Small intestine (tissue), 7 donors: ENCODE measurements at regions not wholly inside any gene's neighbourhood (a gene's known extent, or its start where the extent isn't known, plus 50 kb on each side); places are given as distances from the start of the nearest gene placed in this dataset.
"Not testable (repeated sequence)": the region's sequence is repeated elsewhere in the genome, so short reads cannot be mapped to it uniquely, and the experiment has no call there.

Experiments used
- DNase-seq, 2 donors: peaks; one replicate each; pipeline versions ENCODE4 v3.0.0 to v3.0.0-alpha.2; 2013
- FAIRE-seq: peaks from 2 replicates; lab custom pipeline; 2012; peaks lifted over from hg19 to GRCh38; lab: Jason Lieb, UNC
- H3K27ac ChIP-seq, 3 donors: one replicate each; pipeline ENCODE4 v1.5.1; 2013; ENCODE audit warnings: low read length in 2 of 3, mild to moderate bottlenecking in 2 of 3, control low read depth in 1 of 3, inconsistent platforms in 1 of 3, low read depth in 1 of 3, moderate library complexity in 1 of 3
- H3K27me3 ChIP-seq, 3 donors: one replicate each; pipeline ENCODE4 v1.6.1; 2013; ENCODE audit warnings: low read length in 3 of 3, inconsistent platforms in 1 of 3; ENCODE audit not compliant: control insufficient read depth in 3 of 3, insufficient read depth in 3 of 3
- H3K36me3 ChIP-seq, 3 donors: one replicate each; pipeline ENCODE4 v1.6.1; 2013; ENCODE audit warnings: low read length in 3 of 3, inconsistent platforms in 1 of 3, low read depth in 1 of 3, mild to moderate bottlenecking in 1 of 3, moderate library complexity in 1 of 3; ENCODE audit not compliant: control insufficient read depth in 3 of 3, insufficient read depth in 2 of 3
- H3K4me1 ChIP-seq, 3 donors: one replicate each; pipeline ENCODE4 v1.6.1; 2013; ENCODE audit warnings: low read length in 2 of 3, inconsistent platforms in 1 of 3, low read depth in 1 of 3, mild to moderate bottlenecking in 1 of 3, moderate library complexity in 1 of 3; ENCODE audit not compliant: control insufficient read depth in 3 of 3, insufficient read depth in 2 of 3
- H3K4me3 ChIP-seq, 3 donors: one replicate each; pipeline ENCODE4 v1.5.1; 2013; ENCODE audit warnings: low read length in 3 of 3, control low read depth in 1 of 3, inconsistent platforms in 1 of 3, low read depth in 1 of 3, mild to moderate bottlenecking in 1 of 3, moderate library complexity in 1 of 3
- H3K9me3 ChIP-seq, 2 donors: one replicate each; pipeline ENCODE4 v1.6.1; 2013; ENCODE audit warnings: low read depth in 1 of 2, low read length in 1 of 2; ENCODE audit not compliant: control insufficient read depth in 2 of 2, insufficient read depth in 1 of 2
- WGBS, 3 donors: extraction: QIAGEN DNeasy Blood & Tissue Kit; methylation state at CpG; one replicate each; pipeline ENCODE4 v1.1.7; 2013; 5-methylcytosine and 5-hydroxymethylcytosine counted together
- donor health status: healthy with polysubstance abuse.
- donor health status: control.
- donor health status: control.
- donor health status: Bipolar disorder and iron deficiency.
- donor health status: healthy.

DNA sequence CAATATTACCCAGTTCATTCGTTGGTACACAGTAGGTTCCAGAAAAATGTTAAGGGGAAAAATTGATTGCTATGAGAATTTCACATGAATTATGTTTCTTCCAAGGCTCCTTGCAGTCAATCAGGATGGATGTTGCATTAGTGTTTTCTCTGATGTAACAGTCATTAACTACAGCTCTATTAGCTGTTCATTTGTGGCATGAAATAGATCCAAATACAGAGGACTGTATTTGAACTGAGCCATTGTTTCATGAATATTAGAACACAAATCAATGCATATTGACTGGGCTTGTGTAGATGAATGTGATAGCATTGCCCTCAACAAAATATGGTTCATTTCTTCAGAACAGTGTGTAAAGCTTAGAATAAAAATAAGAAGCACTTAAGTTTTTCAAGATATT is 203.0 kb upstream of the SGO1 start:
- Histone ChIP-seq H3K4me1 (no peaks in the 10 kb centered on the region), H3K9me3 (peaks cover 0 to under 1% of the 10 kb centered on the region in 2 donors), H3K27ac (no peak overlapping the region), H3K36me3 (no peaks in the 10 kb centered on the region), H3K4me3 (no peak overlapping the region), H3K27me3 (no peaks in the 10 kb centered on the region)
- FAIRE-seq (no peak), DNase-seq (no peak)
- 51 to 76% (median 63%) methylated on average over 1 of the region's 1 CpG for WGBS, 3 donors

GRCh38 chr3:20380295-20380694 is 194.3 kb upstream of the SGO1 start:
- Histone ChIP-seq H3K27ac (no peak overlapping the region), H3K36me3 (no peaks in the 10 kb centered on the region), H3K9me3 (peaks cover 0 to 2% of the 10 kb centered on the region in 2 donors), H3K4me1 (peaks cover 0 to 32% (median 2%) of the 10 kb centered on the region in 3 donors), H3K4me3 (no peak overlapping the region), H3K27me3 (no peaks in the 10 kb centered on the region)
- WGBS, 3 donors, result 23 to 37% (median 30%) methylated on average over 1 of the region's 1 CpG
- peak; percentile 17 to 20 for DNase-seq
- FAIRE-seq, result no peak

GRCh38 chr3:20378315-20378714 is 192.3 kb upstream of the SGO1 start:
- Histone ChIP-seq H3K27ac (peak overlapping the region in 1 of 3 donors; percentile 75), H3K9me3 (peaks cover 0 to 2% of the 10 kb centered on the region in 2 donors), H3K4me3 (no peak overlapping the region), H3K4me1 (peaks cover 0 to 32% (median 2%) of the 10 kb centered on the region in 3 donors), H3K27me3 (no peaks in the 10 kb centered on the region), H3K36me3 (no peaks in the 10 kb centered on the region)
- DNase-seq (peak; percentile 39 to 86), FAIRE-seq (no peak)
- 3 to 39% (median 18%) methylated on average over 2 of the region's 2 CpGs for WGBS, 3 donors

GRCh38 chr3:20376665-20377217 is 190.7 kb upstream of the SGO1 start:
- Histone ChIP-seq H3K9me3 (peaks cover 0 to 2% of the 10 kb centered on the region in 2 donors), H3K4me3 (no peak overlapping the region), H3K36me3 (no peaks in the 10 kb centered on the region), H3K27ac (peak overlapping the region in 1 of 3 donors; percentile 75), H3K4me1 (peaks cover 0 to 20% (median 2%) of the 10 kb centered on the region in 3 donors), H3K27me3 (no peaks in the 10 kb centered on the region)
- no peak for DNase-seq
- no peak for FAIRE-seq

GRCh38 chr3:20375302-20375701 is 189.3 kb upstream of the SGO1 start:
- no peak for DNase-seq
- Histone ChIP-seq H3K9me3 (peaks cover 0 to 2% of the 10 kb centered on the region in 2 donors), H3K27me3 (no peaks in the 10 kb centered on the region), H3K4me3 (no peak overlapping the region), H3K27ac (no peak overlapping the region), H3K4me1 (peaks cover 0 to 16% (median 2%) of the 10 kb centered on the region in 3 donors), H3K36me3 (no peaks in the 10 kb centered on the region)
- FAIRE-seq, result no peak
- 51 to 67% (median 58%) methylated on average over 2 of the region's 2 CpGs for WGBS, 3 donors

DNA sequence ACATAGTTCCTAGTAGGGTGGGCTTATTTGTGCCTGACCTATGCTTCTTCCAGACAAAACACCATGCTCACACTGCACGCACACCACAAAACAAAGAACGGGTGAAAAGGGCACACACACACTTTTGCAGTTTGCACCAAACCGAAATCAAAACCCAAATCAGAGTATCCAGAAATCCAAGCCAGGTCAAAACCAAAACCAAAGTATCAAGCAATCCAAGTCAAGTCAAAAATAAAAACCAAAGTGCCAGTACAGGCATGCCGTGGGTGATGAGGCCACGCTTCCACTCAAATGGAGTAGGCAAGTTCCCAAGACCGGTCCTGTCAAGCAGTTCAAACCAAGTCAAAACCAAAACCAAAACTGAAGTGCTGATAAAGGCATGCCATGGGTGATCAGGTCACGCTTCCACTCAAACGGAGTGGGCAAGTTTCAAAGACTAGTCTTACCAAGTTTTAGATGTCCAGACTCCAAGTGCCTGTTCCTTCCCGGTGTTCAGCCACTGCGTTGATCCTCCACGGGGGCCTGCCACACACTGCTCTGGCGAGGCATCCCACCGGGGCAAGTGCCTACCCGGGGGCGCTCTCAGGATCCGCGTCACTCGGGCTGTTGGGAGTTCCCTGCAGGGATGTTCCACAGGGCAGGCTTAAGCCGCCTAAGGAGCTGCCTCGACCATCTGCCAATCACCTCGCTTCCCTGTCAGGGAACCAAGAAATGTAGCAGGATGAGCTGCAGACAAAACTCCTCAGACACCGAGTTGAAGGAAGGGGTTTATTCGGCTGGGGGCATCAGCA is 184.5 kb upstream of the SGO1 start:
- not testable (repeated sequence) for FAIRE-seq
- 87 to 90% (median 87%) methylated on average over 23 of the region's 23 CpGs for WGBS, 3 donors

DNA sequence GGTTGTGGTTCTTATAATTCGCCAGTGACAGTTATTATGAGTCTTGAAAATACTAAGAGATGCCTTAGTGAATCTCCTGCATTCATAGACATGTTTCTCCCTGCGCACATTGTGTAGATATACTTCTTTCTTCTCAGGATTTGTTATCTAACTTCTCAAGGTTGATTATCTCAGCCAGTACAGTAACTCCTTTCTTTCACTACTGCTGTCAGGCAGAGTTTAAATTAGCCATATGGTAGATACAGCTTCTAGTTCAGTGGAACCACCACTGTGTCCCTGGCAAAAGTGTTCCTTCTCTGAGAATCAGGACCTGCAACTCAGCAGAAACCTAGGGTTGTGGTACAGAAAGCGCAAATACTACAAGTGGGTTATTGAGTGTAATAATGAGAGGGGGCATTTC is 175.0 kb upstream of the SGO1 start:
- H3K9me3 ChIP-seq, result peaks cover 0 to 3% of the 10 kb centered on the region in 2 donors
- H3K4me1 ChIP-seq, result peaks cover 0 to 4% (median 2%) of the 10 kb centered on the region in 3 donors
- H3K27me3 ChIP-seq, result no peaks in the 10 kb centered on the region
- no peak for DNase-seq
- no peak overlapping the region for H3K4me3 ChIP-seq
- FAIRE-seq, result no peak
- H3K27ac ChIP-seq, result no peak overlapping the region
- H3K36me3 ChIP-seq, result no peaks in the 10 kb centered on the region
- 86 to 91% (median 91%) methylated on average over 3 of the region's 3 CpGs for WGBS, 3 donors

More for the DNA sequence above, 184.5 kb upstream of the SGO1 start:
- not testable (repeated sequence) for H3K27ac ChIP-seq, H3K36me3 ChIP-seq, H3K9me3 ChIP-seq, H3K4me1 ChIP-seq, H3K27me3 ChIP-seq, H3K4me3 ChIP-seq
- peak in 1 of 2 donors; percentile 18 for DNase-seq

DNA sequence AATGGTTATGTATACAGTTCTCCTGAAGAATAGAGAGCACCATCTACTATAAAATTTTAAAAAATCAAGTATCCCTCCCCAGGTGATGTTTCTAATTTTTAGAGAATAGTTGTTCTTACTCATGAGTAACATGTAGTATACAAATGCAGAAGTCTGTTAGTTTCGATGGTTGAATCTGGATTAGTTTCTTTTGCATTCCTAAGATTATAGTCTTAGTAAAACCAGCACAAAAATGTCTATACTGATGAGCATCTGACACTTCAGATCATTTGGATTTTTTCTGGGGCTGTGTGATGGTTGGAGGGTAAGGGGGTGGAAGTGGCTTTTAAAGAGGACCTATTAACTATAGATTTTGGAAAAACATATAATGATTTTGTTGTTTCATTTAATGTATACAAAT is 167.3 kb upstream of the SGO1 start:
- Histone ChIP-seq H3K4me1 (no peaks in the 10 kb centered on the region), H3K4me3 (no peak overlapping the region), H3K27me3 (no peaks in the 10 kb centered on the region), H3K36me3 (no peaks in the 10 kb centered on the region), H3K27ac (no peak overlapping the region), H3K9me3 (no peaks in the 10 kb centered on the region)
- 91 to 97% (median 96%) methylated on average over 1 of the region's 1 CpG for WGBS, 3 donors
- FAIRE-seq, result no peak
- no peak for DNase-seq
